ENCODE measurements at regions not wholly inside any gene's neighbourhood (a gene's known extent, or its start where the extent isn't known, plus 50 kb on each side); places are given as distances from the start of the nearest gene placed in this dataset.

DNA sequence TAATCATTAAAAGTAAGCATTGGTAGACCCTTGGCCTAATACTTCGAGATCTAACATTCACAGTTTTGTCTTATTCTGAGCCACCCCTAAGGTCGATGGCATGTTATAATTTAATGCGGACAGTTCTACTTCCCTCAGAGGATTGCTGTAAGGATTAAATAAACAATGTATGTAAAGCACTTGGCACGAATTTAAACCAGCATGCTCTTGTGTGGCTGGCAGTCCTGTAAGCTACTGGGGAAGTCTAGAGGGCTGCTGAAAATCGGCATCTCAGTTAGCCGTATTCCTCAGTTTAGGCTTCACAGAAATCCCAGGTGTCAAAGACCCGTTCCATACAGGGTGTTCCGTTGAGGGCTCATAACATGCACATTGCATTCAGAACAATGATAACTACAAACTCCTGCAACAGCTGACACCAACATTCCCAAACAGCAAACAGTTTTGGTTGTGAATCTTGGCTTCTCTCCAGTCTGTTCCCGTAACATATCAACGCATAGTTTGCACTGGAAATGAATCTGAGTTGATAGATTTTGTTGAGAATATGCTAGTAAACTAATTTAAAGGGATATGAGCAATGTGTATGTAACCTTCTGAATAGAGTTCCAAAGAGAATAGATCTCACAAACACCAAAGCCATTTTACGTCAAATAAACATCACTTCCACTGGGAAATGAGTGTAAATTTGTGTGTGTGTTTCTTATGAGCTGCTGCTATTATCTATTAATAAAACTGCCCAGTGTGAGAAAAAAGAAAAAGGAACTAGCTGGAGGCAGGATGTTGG, 52.2 kb upstream of the ACKR3 start:
- DNase-seq (ENCODE audit: low read depth in 2 of 3, low spot score in 2 of 3), result no peak
